ENCODE measurements at regions not wholly inside any gene's neighbourhood (a gene's known extent, or its start where the extent isn't known, plus 50 kb on each side); places are given as distances from the start of the nearest gene placed in this dataset.

- TF ChIP-seq CTCF (IDR thresholded peaks at IDR 0.05): no peak
- TF ChIP-seq POLR2A (IDR thresholded peaks at IDR 0.05): no peak
Observed at GRCh38 chr11:97140885-97141494, 751.2 kb downstream of the JRKL start.
